Lung (tissue), 11 donors: ENCODE measurements at regions not wholly inside any gene's neighbourhood (a gene's known extent, or its start where the extent isn't known, plus 50 kb on each side); places are given as distances from the start of the nearest gene placed in this dataset.

Experiments
- ATAC-seq: fragments of 200-7000 bp; cut with Tn5 transposase; one replicate; pipeline ENCODE4 v1.9.1; 2020; ENCODE audit warnings: moderate number of reproducible peaks; ENCODE audit not compliant: insufficient read depth, low FRiP score
- DNase-seq, 3 donors: peaks; one replicate each; pipeline ENCODE4 v3.0.0-alpha.2; 2013 to 2017
- H3K27ac ChIP-seq, 2 donors: one replicate each; pipeline ENCODE4 v1.5.1; 2013; ENCODE audit warnings: mild to moderate bottlenecking in 2 of 2, moderate library complexity in 2 of 2, control low read depth in 1 of 2, inconsistent platforms in 1 of 2, low read depth in 1 of 2, low read length in 1 of 2
- H3K27me3 ChIP-seq, 3 donors: one replicate each; pipeline ENCODE4 v1.5.1; 2013; ENCODE audit warnings: low read length in 2 of 3; ENCODE audit not compliant: control insufficient read depth in 3 of 3, insufficient read depth in 3 of 3
- H3K36me3 ChIP-seq, 4 donors: one replicate each; pipeline ENCODE4 v1.5.1; 2013; ENCODE audit warnings: low read length in 4 of 4, mild to moderate bottlenecking in 1 of 4, moderate library complexity in 1 of 4; ENCODE audit not compliant: control insufficient read depth in 4 of 4, insufficient read depth in 4 of 4
- H3K4me1 ChIP-seq, 5 donors: one replicate each; pipeline ENCODE4 v1.5.1; 2013; ENCODE audit warnings: low read length in 5 of 5, mild to moderate bottlenecking in 2 of 5, moderate library complexity in 1 of 5; ENCODE audit not compliant: control insufficient read depth in 5 of 5, insufficient read depth in 5 of 5
- H3K4me3 ChIP-seq: one replicate; pipeline ENCODE4 v1.5.1; 2013; ENCODE audit warnings: mild to moderate bottlenecking, control low read depth, moderate library complexity
- H3K9ac ChIP-seq, 2 donors: one replicate each; pipeline ENCODE4 v1.5.1; 2013; ENCODE audit warnings: low read length in 2 of 2, control low read depth in 1 of 2; ENCODE audit not compliant: insufficient read depth in 1 of 2
- H3K9me3 ChIP-seq, 4 donors: one replicate each; pipeline ENCODE4 v1.5.1; 2013; ENCODE audit warnings: low read length in 3 of 4, mild to moderate bottlenecking in 1 of 4, moderate library complexity in 1 of 4; ENCODE audit not compliant: control insufficient read depth in 4 of 4, insufficient read depth in 3 of 4
- WGBS, 2 donors: extraction: QIAGEN DNeasy Blood & Tissue Kit; methylation state at CpG; one replicate each; pipeline ENCODE4 v1.1.7; 2013; 5-methylcytosine and 5-hydroxymethylcytosine counted together
- TF ChIP-seq, protein P1 (sequence below): IDR thresholded peaks from 2 replicates; pipeline ENCODE4 v1.5.1; 2012; ENCODE audit warnings: mild to moderate bottlenecking; ENCODE audit errors: control extremely low read depth, extremely low read depth
- donor health status: control.
- donor health status: control.
- donor health status: Bipolar disorder and iron deficiency.
- donor health status: healthy.
- donor health status: DM: yes; HTN: yes; CAD: no.

DNA sequence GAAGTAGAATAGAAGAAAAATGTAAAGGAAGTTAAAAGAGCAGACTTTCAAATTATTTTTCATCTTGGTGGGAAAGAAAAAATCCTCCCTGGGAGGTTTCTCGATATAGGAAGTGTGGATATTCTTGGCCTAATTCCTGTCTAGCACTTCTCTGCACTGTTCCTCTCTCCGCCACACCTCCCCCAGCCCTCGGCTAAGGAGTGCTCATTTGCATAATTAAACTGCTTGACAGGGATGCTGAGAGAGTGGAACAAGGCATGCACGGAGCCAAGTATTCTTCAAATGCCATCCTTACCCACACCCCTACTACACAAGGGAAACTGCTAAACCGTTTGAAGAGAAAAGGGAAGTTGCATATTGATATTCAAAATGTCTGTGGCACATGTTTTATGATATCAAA, 511.0 kb upstream of the HTR2A start:
- no peak overlapping the region for H3K9ac ChIP-seq
- no peaks in the 10 kb centered on the region for H3K36me3 ChIP-seq
- no peak overlapping the region for H3K4me3 ChIP-seq
- ATAC-seq (no peak), DNase-seq (no peak)
- no peak overlapping the region for H3K27ac ChIP-seq
- H3K9me3 ChIP-seq: peaks cover 0 to 1% (median 0%) of the 10 kb centered on the region in 4 donors
- TF ChIP-seq, protein P1, sequence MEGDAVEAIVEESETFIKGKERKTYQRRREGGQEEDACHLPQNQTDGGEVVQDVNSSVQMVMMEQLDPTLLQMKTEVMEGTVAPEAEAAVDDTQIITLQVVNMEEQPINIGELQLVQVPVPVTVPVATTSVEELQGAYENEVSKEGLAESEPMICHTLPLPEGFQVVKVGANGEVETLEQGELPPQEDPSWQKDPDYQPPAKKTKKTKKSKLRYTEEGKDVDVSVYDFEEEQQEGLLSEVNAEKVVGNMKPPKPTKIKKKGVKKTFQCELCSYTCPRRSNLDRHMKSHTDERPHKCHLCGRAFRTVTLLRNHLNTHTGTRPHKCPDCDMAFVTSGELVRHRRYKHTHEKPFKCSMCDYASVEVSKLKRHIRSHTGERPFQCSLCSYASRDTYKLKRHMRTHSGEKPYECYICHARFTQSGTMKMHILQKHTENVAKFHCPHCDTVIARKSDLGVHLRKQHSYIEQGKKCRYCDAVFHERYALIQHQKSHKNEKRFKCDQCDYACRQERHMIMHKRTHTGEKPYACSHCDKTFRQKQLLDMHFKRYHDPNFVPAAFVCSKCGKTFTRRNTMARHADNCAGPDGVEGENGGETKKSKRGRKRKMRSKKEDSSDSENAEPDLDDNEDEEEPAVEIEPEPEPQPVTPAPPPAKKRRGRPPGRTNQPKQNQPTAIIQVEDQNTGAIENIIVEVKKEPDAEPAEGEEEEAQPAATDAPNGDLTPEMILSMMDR: no peak
- no peaks in the 10 kb centered on the region for H3K4me1 ChIP-seq
- no peaks in the 10 kb centered on the region for H3K27me3 ChIP-seq
- 32 to 53% methylated on average over 5 of the region's 5 CpGs for WGBS, 2 donors

GRCh38 chr13:47399599-47399998, 502.7 kb upstream of the HTR2A start:
- no peak overlapping the region for H3K9ac ChIP-seq
- H3K27ac ChIP-seq: no peak overlapping the region
- H3K4me3 ChIP-seq: no peak overlapping the region
- H3K36me3 ChIP-seq: no peaks in the 10 kb centered on the region
- TF ChIP-seq, protein P1: no peak
- H3K9me3 ChIP-seq: no peaks in the 10 kb centered on the region
- no peak for ATAC-seq
- 69 to 79% methylated on average over 2 of the region's 2 CpGs for WGBS, 2 donors
- no peak for DNase-seq
- no peaks in the 10 kb centered on the region for H3K27me3 ChIP-seq
- no peaks in the 10 kb centered on the region for H3K4me1 ChIP-seq

DNA sequence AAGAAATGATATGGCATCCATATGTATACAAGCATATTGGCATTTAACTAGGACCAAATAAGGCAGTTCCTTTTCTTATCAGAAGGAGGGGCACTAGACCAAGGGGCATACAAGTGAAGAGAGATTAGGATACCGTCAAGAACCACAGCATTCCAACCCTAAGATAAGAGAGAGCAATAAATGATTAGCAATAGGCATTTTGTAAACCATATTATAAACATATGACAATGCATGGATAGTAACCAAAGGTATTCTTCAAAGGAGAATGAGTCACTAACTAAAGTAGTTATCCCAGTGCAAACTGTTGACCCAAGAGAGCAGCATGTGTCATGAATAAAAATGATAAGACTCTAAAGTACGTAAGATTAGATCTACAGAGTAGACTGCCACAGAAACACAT, 500.9 kb upstream of the HTR2A start:
- no peak overlapping the region for H3K27ac ChIP-seq
- H3K36me3 ChIP-seq: no peaks in the 10 kb centered on the region
- TF ChIP-seq, protein P1: no peak
- no peak overlapping the region for H3K4me3 ChIP-seq
- no peak for DNase-seq
- ATAC-seq: no peak
- no peaks in the 10 kb centered on the region for H3K4me1 ChIP-seq
- no peaks in the 10 kb centered on the region for H3K27me3 ChIP-seq
- H3K9ac ChIP-seq: no peak overlapping the region
- no peaks in the 10 kb centered on the region for H3K9me3 ChIP-seq
- WGBS, 2 donors: 37 to 70% methylated on average over 2 of the region's 2 CpGs

DNA sequence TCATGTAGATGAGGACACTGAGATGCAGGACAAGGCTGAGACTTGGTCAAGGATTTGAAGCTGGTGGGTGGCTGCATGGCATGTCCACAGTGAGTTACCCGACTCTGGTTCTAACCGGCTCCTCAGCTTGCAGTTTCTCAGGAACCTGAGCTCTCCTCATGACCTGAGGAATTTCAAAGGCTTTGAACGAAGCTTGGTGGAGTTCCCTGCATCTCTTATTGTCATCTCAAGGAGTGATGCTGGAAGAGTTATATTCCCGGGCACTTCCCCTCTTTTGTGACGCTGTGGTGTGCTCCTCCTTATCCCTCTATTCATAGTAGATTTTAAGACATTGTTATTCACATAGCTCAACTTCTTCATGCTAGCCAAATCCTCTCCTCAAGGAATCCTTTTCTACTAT, 500.1 kb upstream of the HTR2A start:
- no peaks in the 10 kb centered on the region for H3K27me3 ChIP-seq
- H3K4me3 ChIP-seq: no peak overlapping the region
- no peaks in the 10 kb centered on the region for H3K36me3 ChIP-seq
- H3K4me1 ChIP-seq: no peaks in the 10 kb centered on the region
- 71 to 82% methylated on average over 5 of the region's 5 CpGs for WGBS, 2 donors
- H3K27ac ChIP-seq: no peak overlapping the region
- H3K9me3 ChIP-seq: no peaks in the 10 kb centered on the region
- no peak overlapping the region for H3K9ac ChIP-seq
- no peak for ATAC-seq
- TF ChIP-seq, protein P1: no peak
- no peak for DNase-seq
